Esophagus muscularis mucosa (tissue), 4 donors: ENCODE measurements at regions not wholly inside any gene's neighbourhood (a gene's known extent, or its start where the extent isn't known, plus 50 kb on each side); places are given as distances from the start of the nearest gene placed in this dataset.

Experiments used
- DNase-seq: peaks from one replicate; pipeline ENCODE4 v3.0.0-alpha.2; 2017; ENCODE audit errors: extremely low spot score
- H3K27ac ChIP-seq, 4 donors: fragments of 200-600 bp; sonication (generic); replicated peaks in 1 of 4; 1 replicate in 3 of 4; 2 replicates in 1 of 4; pipeline ENCODE4 v1.5.1; 2016 to 2019; ENCODE audit warnings: mild to moderate bottlenecking in 1 of 4
- H3K27me3 ChIP-seq, 4 donors: fragments of 200-600 bp; sonication (generic); one replicate each; pipeline versions ENCODE4 v1.5.1 to v1.6.0; 2016 to 2019
- H3K36me3 ChIP-seq, 4 donors: fragments of 200-600 bp; sonication (generic); one replicate each; pipeline ENCODE4 v1.5.1; 2016 to 2019
- H3K4me1 ChIP-seq, 4 donors: fragments of 200-600 bp; sonication (generic); one replicate each; pipeline ENCODE4 v1.5.1; 2016 to 2019
- H3K4me3 ChIP-seq, 4 donors: fragments of 200-600 bp; sonication (generic); 1 replicate in 2 of 4; 2 replicates in 2 of 4; pipeline ENCODE4 v1.5.1; 2016 to 2019; ENCODE audit warnings: mild to moderate bottlenecking in 4 of 4, moderate library complexity in 1 of 4
- H3K9me3 ChIP-seq, 4 donors: fragments of 200-600 bp; sonication (generic); 1 replicate in 3 of 4; 2 replicates in 1 of 4; pipeline ENCODE4 v1.5.1; 2016 to 2019
- CTCF ChIP-seq, 3 experiments: fragments of 200-600 bp in 2 of 3; fragments of 450-650 bp in 1 of 3; sonication (generic) in 2 of 3; IDR thresholded peaks; one replicate each; pipeline ENCODE4 v1.5.1; 2017 to 2019; ENCODE audit warnings: antibody characterized with exemption in 3 of 3, mild to moderate bottlenecking in 2 of 3, moderate library complexity in 1 of 3
- EP300 ChIP-seq: sonication (generic); formaldehyde crosslinking; IDR thresholded peaks from one replicate; pipeline ENCODE4 v1.6.1; 2017; ENCODE audit warnings: antibody characterized with exemption
- POLR2A ChIP-seq: fragments of 450-650 bp; IDR thresholded peaks from one replicate; pipeline ENCODE4 v1.6.1; 2017; ENCODE audit warnings: antibody characterized with exemption, moderate library complexity, mild to moderate bottlenecking, low read depth
- POLR2AphosphoS5 ChIP-seq, 2 donors: sonication (generic); formaldehyde crosslinking; IDR thresholded peaks; one replicate each; pipeline ENCODE4 v1.6.1; 2017; ENCODE audit warnings: antibody characterized with exemption in 2 of 2
- WGBS: methylation state at CpG from one replicate; pipeline ENCODE4 v1.1.5; 2018; 5-methylcytosine and 5-hydroxymethylcytosine counted together
- intact Hi-C: fragments of 100-400 bp; cut with DNase I; formaldehyde crosslinking; loops from one replicate; pipeline ENCODE4 v1.15.1; 2023

- TF ChIP-seq POLR2A, result no peak
- no peak for TF ChIP-seq POLR2AphosphoS5 (IDR thresholded peaks at IDR 0.05)
- H3K9me3 ChIP-seq, result no peaks in the 10 kb centered on the region
- intact Hi-C loops, result no loop called here
These were observed 369.3 kb downstream of the FBXW7 start for GRCh38 chr4:152166567-152166966.

DNA sequence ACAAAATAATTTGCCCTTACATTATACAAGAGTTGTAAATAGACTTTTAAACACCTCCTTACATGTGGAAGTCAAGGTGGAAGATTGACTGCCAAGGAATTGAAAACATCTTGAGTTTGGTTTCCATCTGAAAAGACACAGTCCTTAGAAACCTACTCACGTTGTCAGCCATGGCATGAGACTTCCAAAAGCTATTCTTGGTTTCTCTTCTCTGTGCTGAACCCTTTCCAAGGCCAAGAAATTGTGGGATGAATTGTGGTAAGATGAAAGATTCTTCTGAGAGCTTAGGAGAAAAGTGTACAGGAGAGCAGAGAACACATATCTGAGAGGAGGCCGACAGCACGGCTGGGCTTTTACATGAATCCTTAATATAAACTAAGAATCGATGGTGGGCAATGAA is 370.0 kb downstream of the FBXW7 start:
- 68% methylated on average over 4 of the region's 4 CpGs for WGBS
- no peaks in the 10 kb centered on the region for H3K27me3 ChIP-seq
- no peak overlapping the region for H3K4me3 ChIP-seq
- H3K36me3 ChIP-seq, result no peaks in the 10 kb centered on the region
- DNase-seq, result no peak
- TF ChIP-seq POLR2AphosphoS5 (IDR thresholded peaks at IDR 0.05), result no peak
- TF ChIP-seq CTCF (IDR thresholded peaks at IDR 0.05), result no peak
- no peak for TF ChIP-seq POLR2A
- no peak for TF ChIP-seq EP300
- peaks cover 9 to 23% (median 16%) of the 10 kb centered on the region in 4 donors for H3K4me1 ChIP-seq
- H3K9me3 ChIP-seq, result no peaks in the 10 kb centered on the region
- no peak overlapping the region for H3K27ac ChIP-seq
- intact Hi-C loops, result no loop called here

More at GRCh38 chr4:152166567-152166966, 369.3 kb downstream of the FBXW7 start:
- WGBS, result 35% methylated on average over 6 of the region's 6 CpGs
- H3K4me3 ChIP-seq, result no peak overlapping the region
- peaks cover 9 to 20% (median 13%) of the 10 kb centered on the region in 4 donors for H3K4me1 ChIP-seq
- no peak for DNase-seq
- no peaks in the 10 kb centered on the region for H3K27me3 ChIP-seq
- no peak overlapping the region for H3K27ac ChIP-seq
- H3K36me3 ChIP-seq, result no peaks in the 10 kb centered on the region

DNA sequence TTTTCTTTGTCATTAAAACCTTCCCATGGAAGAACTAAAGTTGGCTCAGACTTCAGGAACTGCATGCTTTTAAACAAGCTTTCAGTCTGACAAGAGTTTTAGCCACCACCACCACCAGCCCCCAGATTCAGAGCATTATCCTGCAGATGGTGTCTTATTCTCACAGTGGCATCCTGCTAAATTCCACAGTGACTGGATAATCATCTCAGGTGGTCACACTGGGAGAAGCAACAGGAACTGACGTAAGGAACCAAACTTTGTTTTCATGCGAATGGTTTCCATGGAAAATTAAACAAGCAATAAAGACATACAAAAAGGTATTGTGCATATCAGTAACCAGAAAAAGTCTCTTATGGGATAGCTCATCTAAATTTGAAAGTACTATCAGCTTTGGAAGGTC is 370.7 kb downstream of the FBXW7 start:
- H3K27ac ChIP-seq, result no peak overlapping the region
- TF ChIP-seq EP300, result no peak
- no peak for TF ChIP-seq POLR2AphosphoS5 (IDR thresholded peaks at IDR 0.05)
- TF ChIP-seq POLR2A, result no peak
- TF ChIP-seq CTCF (IDR thresholded peaks at IDR 0.05), result no peak
- peaks cover 9 to 23% (median 16%) of the 10 kb centered on the region in 4 donors for H3K4me1 ChIP-seq
- H3K9me3 ChIP-seq, result no peaks in the 10 kb centered on the region
- no peak for DNase-seq
- WGBS, result 22% methylated on average over 2 of the region's 2 CpGs
- no peaks in the 10 kb centered on the region for H3K27me3 ChIP-seq
- intact Hi-C loops, result no loop called here
- no peak overlapping the region for H3K4me3 ChIP-seq
- H3K36me3 ChIP-seq, result no peaks in the 10 kb centered on the region

GRCh38 chr4:152164561-152164960 is 371.3 kb downstream of the FBXW7 start:
- Histone ChIP-seq H3K4me1 (peaks cover 9 to 23% (median 16%) of the 10 kb centered on the region in 4 donors), H3K27me3 (no peaks in the 10 kb centered on the region), H3K9me3 (no peaks in the 10 kb centered on the region), H3K4me3 (no peak overlapping the region), H3K36me3 (no peaks in the 10 kb centered on the region), H3K27ac (no peak overlapping the region)
- intact Hi-C loops, result no loop called here
- TF ChIP-seq POLR2A (no peak), POLR2AphosphoS5 (IDR thresholded peaks at IDR 0.05) (no peak)
- DNase-seq, result no peak
- WGBS, result 93% methylated on average over 1 of the region's 1 CpG

DNA sequence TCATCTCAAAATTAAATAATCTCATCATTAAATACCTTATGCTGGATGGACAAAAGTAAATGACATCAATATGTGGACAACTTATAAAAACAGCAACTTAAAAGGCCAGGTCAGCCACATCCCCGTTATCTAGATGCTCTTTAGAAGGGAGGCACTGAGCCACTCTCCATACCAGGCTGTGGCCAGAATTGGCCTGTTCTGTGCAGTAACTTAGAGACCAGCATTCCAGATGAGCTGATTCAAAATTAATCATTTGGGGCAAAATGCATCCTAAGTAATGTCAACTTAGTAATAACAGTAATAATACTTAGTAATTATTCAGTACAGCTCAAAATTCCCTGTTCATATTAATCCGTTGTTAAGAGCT is 373.6 kb downstream of the FBXW7 start:
- no peaks in the 10 kb centered on the region for H3K27me3 ChIP-seq
- peaks cover 9 to 23% (median 16%) of the 10 kb centered on the region in 4 donors for H3K4me1 ChIP-seq
- H3K4me3 ChIP-seq, result no peak overlapping the region
- no peaks in the 10 kb centered on the region for H3K9me3 ChIP-seq
- no peak overlapping the region for H3K27ac ChIP-seq
- DNase-seq, result no peak
- 54% methylated on average over 2 of the region's 2 CpGs for WGBS
- intact Hi-C loops, result no loop called here
- no peaks in the 10 kb centered on the region for H3K36me3 ChIP-seq
- TF ChIP-seq POLR2A (no peak), POLR2AphosphoS5 (IDR thresholded peaks at IDR 0.05) (no peak), EP300 (no peak), CTCF (IDR thresholded peaks at IDR 0.05) (no peak)

GRCh38 chr4:152161676-152162330 is 374.1 kb downstream of the FBXW7 start:
- Histone ChIP-seq H3K9me3 (no peaks in the 10 kb centered on the region), H3K4me1 (peaks cover 9 to 23% (median 16%) of the 10 kb centered on the region in 4 donors), H3K27me3 (no peaks in the 10 kb centered on the region), H3K4me3 (no peak overlapping the region), H3K36me3 (no peaks in the 10 kb centered on the region), H3K27ac (no peak overlapping the region)
- DNase-seq, result no peak
- intact Hi-C loops, result no loop called here
- TF ChIP-seq POLR2AphosphoS5 (IDR thresholded peaks at IDR 0.05) (no peak), POLR2A (no peak), CTCF (IDR thresholded peaks at IDR 0.05) (no peak), EP300 (no peak)
- WGBS, result 72% methylated on average over 3 of the region's 3 CpGs
